Vagina (tissue), 2 donors: ENCODE measurements at regions not wholly inside any gene's neighbourhood (a gene's known extent, or its start where the extent isn't known, plus 50 kb on each side); places are given as distances from the start of the nearest gene placed in this dataset.

Source experiments
- CTCF ChIP-seq, 3 experiments: fragments of 450-650 bp in 2 of 3; fragments of 200-600 bp in 1 of 3; sonication (generic) in 1 of 3; IDR thresholded peaks; one replicate each; pipeline ENCODE4 v1.5.1; 2017 to 2019; ENCODE audit warnings: antibody characterized with exemption in 3 of 3, mild to moderate bottlenecking in 2 of 3, moderate library complexity in 2 of 3
- POLR2A ChIP-seq, 2 donors: fragments of 450-650 bp; IDR thresholded peaks; one replicate each; pipeline ENCODE4 v1.6.1; 2017; ENCODE audit warnings: antibody characterized with exemption in 2 of 2, mild to moderate bottlenecking in 2 of 2, moderate library complexity in 2 of 2
- POLR2AphosphoS5 ChIP-seq, 2 donors: sonication (generic); formaldehyde crosslinking; IDR thresholded peaks; one replicate each; pipeline ENCODE4 v1.9.0; 2017; ENCODE audit warnings: antibody characterized with exemption in 2 of 2, mild to moderate bottlenecking in 2 of 2, low read depth in 1 of 2; ENCODE audit not compliant: insufficient read depth in 1 of 2

GRCh38 chr6:151757506-151757955, 50.0 kb upstream of the ESR1 start:
- TF ChIP-seq POLR2A (IDR thresholded peaks at IDR 0.05) (no peak), CTCF (IDR thresholded peaks at IDR 0.05) (no peak), POLR2AphosphoS5 (IDR thresholded peaks at IDR 0.05; ENCODE audit: insufficient read depth in 1 of 2, low read depth in 1 of 2) (no peak)
